HepG2 (cell line): ENCODE measurements at regions not wholly inside any gene's neighbourhood (a gene's known extent, or its start where the extent isn't known, plus 50 kb on each side); places are given as distances from the start of the nearest gene placed in this dataset.

ENCODE experiments used
- ARNTL ChIP-seq: sonication (generic); formaldehyde crosslinking; IDR thresholded peaks from 2 replicates; pipeline ENCODE4 v1.4.0; 2020; ENCODE audit warnings: mild to moderate bottlenecking, missing genetic modification reagents
- ATRX ChIP-seq: sonication (generic); formaldehyde crosslinking; IDR thresholded peaks from 2 replicates; pipeline ENCODE4 v1.4.0; 2020; ENCODE audit warnings: missing genetic modification reagents, borderline replicate concordance
- MATR3 ChIP-seq: sonication (generic); formaldehyde crosslinking; IDR thresholded peaks from 2 replicates; pipeline ENCODE4 v1.4.0; 2020; ENCODE audit warnings: missing genetic modification reagents
- ZNF281 ChIP-seq: sonication (generic); formaldehyde crosslinking; IDR thresholded peaks from 2 replicates; pipeline ENCODE4 v1.4.0; 2020; ENCODE audit warnings: missing genetic modification reagents, borderline replicate concordance
- ZNF768 ChIP-seq: sonication (generic); formaldehyde crosslinking; IDR thresholded peaks from 2 replicates; pipeline ENCODE4 v1.4.0; 2020; ENCODE audit warnings: missing genetic modification reagents
- ZSCAN5A ChIP-seq: sonication (generic); formaldehyde crosslinking; IDR thresholded peaks from 2 replicates; pipeline ENCODE4 v1.8.0; 2022; ENCODE audit warnings: mild to moderate bottlenecking, missing genetic modification reagents, borderline replicate concordance
- TF ChIP-seq, protein P1 (sequence below): sonication (generic); formaldehyde crosslinking; IDR thresholded peaks from 2 replicates; pipeline ENCODE4 v1.4.0; 2020; ENCODE audit warnings: missing genetic modification reagents
- TF ChIP-seq, protein P2 (sequence below): sonication (generic); formaldehyde crosslinking; IDR thresholded peaks from 2 replicates; pipeline ENCODE4 v1.4.0; 2020; ENCODE audit warnings: missing genetic modification reagents

GRCh38 chr5:133668458-133668857, 56.1 kb upstream of the FSTL4 start (continued):
- no peak for TF ChIP-seq ZNF281 (CRISPR knock-in tag)
- TF ChIP-seq ARNTL (CRISPR knock-in tag), result no peak
- no peak for TF ChIP-seq MATR3 (CRISPR knock-in tag)
- TF ChIP-seq, protein P1, sequence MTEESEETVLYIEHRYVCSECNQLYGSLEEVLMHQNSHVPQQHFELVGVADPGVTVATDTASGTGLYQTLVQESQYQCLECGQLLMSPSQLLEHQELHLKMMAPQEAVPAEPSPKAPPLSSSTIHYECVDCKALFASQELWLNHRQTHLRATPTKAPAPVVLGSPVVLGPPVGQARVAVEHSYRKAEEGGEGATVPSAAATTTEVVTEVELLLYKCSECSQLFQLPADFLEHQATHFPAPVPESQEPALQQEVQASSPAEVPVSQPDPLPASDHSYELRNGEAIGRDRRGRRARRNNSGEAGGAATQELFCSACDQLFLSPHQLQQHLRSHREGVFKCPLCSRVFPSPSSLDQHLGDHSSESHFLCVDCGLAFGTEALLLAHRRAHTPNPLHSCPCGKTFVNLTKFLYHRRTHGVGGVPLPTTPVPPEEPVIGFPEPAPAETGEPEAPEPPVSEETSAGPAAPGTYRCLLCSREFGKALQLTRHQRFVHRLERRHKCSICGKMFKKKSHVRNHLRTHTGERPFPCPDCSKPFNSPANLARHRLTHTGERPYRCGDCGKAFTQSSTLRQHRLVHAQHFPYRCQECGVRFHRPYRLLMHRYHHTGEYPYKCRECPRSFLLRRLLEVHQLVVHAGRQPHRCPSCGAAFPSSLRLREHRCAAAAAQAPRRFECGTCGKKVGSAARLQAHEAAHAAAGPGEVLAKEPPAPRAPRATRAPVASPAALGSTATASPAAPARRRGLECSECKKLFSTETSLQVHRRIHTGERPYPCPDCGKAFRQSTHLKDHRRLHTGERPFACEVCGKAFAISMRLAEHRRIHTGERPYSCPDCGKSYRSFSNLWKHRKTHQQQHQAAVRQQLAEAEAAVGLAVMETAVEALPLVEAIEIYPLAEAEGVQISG (CRISPR knock-in tag), result no peak
- no peak for TF ChIP-seq ZNF768 (CRISPR knock-in tag)
- no peak for TF ChIP-seq ATRX (CRISPR knock-in tag)
- TF ChIP-seq, protein P2, sequence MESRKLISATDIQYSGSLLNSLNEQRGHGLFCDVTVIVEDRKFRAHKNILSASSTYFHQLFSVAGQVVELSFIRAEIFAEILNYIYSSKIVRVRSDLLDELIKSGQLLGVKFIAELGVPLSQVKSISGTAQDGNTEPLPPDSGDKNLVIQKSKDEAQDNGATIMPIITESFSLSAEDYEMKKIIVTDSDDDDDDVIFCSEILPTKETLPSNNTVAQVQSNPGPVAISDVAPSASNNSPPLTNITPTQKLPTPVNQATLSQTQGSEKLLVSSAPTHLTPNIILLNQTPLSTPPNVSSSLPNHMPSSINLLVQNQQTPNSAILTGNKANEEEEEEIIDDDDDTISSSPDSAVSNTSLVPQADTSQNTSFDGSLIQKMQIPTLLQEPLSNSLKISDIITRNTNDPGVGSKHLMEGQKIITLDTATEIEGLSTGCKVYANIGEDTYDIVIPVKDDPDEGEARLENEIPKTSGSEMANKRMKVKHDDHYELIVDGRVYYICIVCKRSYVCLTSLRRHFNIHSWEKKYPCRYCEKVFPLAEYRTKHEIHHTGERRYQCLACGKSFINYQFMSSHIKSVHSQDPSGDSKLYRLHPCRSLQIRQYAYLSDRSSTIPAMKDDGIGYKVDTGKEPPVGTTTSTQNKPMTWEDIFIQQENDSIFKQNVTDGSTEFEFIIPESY (CRISPR knock-in tag), result no peak
- TF ChIP-seq ZSCAN5A (CRISPR knock-in tag), result no peak
